DOHH2 (cell line): ENCODE measurements at regions not wholly inside any gene's neighbourhood (a gene's known extent, or its start where the extent isn't known, plus 50 kb on each side); places are given as distances from the start of the nearest gene placed in this dataset.

Experiments
- H3F3A ChIP-seq: fragments of 200-600 bp; sonication (generic), shearing (Covaris generic); 2 replicates; pipeline ENCODE4 v1.6.0; 2016; ENCODE audit warnings: antibody characterized with exemption, mild to moderate bottlenecking; ENCODE audit not compliant: control insufficient read depth, insufficient read depth
- H3K27ac ChIP-seq: fragments of 200-600 bp; sonication (generic); 2 replicates; pipeline ENCODE4 v1.5.1; 2014; ENCODE audit warnings: low read depth, mild to moderate bottlenecking, low read length, moderate library complexity
- H3K27me3 ChIP-seq: fragments of 200-600 bp; sonication (generic); 2 replicates; pipeline ENCODE4 v1.6.1; 2014; ENCODE audit warnings: mild to moderate bottlenecking, low read length, mixed read lengths; ENCODE audit not compliant: control insufficient read depth
- H3K36me3 ChIP-seq: fragments of 200-600 bp; sonication (generic); 2 replicates; pipeline ENCODE4 v1.6.1; 2014; ENCODE audit warnings: mild to moderate bottlenecking, low read length, moderate library complexity, mixed read lengths; ENCODE audit not compliant: control insufficient read depth
- H3K4me1 ChIP-seq: fragments of 200-600 bp; sonication (generic); 2 replicates; pipeline ENCODE4 v1.6.1; 2014; ENCODE audit warnings: mild to moderate bottlenecking, low read length, mixed read lengths; ENCODE audit not compliant: control insufficient read depth
- H3K4me2 ChIP-seq: fragments of 200-600 bp; sonication (generic); 2 replicates; pipeline ENCODE4 v1.6.0; 2014; ENCODE audit warnings: mild to moderate bottlenecking, low read length, moderate library complexity
- H3K4me3 ChIP-seq: fragments of 200-600 bp; sonication (generic); 2 replicates; pipeline ENCODE4 v1.5.1; 2014; ENCODE audit warnings: mild to moderate bottlenecking, low read length, mixed read lengths
- H3K79me2 ChIP-seq: fragments of 200-600 bp; sonication (generic); 2 replicates; pipeline ENCODE4 v1.6.1; 2014; ENCODE audit warnings: mild to moderate bottlenecking, low read length, mixed read lengths; ENCODE audit not compliant: control insufficient read depth
- H3K9me2 ChIP-seq: fragments of 200-600 bp; sonication (generic); replicated peaks from 2 replicates; pipeline ENCODE4 v1.6.1; 2014; ENCODE audit warnings: mild to moderate bottlenecking, low read length, mixed read lengths; ENCODE audit not compliant: control insufficient read depth
- H3K9me3 ChIP-seq: fragments of 200-600 bp; sonication (generic); 2 replicates; pipeline ENCODE4 v1.6.1; 2014; ENCODE audit warnings: antibody characterized with exemption, low read length, mixed read lengths; ENCODE audit not compliant: control insufficient read depth, insufficient read depth
- H4K20me1 ChIP-seq: fragments of 200-600 bp; sonication (generic); 2 replicates; pipeline ENCODE4 v1.6.0; 2014; ENCODE audit warnings: low read depth, mild to moderate bottlenecking, antibody characterized with exemption, low read length, moderate library complexity; ENCODE audit not compliant: control insufficient read depth, insufficient read depth
- EZH2phosphoT487 ChIP-seq: fragments of 200-600 bp; sonication (generic); IDR thresholded peaks from 2 replicates; pipeline ENCODE4 v1.6.1; 2017; ENCODE audit warnings: borderline replicate concordance, mild to moderate bottlenecking, antibody characterized with exemption, low read length, moderate library complexity, mixed read lengths
- TF ChIP-seq, protein P1 (sequence below): fragments of 200-600 bp; sonication (generic); IDR thresholded peaks from one replicate; pipeline ENCODE4 v1.5.1; 2014; ENCODE audit warnings: antibody characterized with exemption, mild to moderate bottlenecking, low read depth, low read length; ENCODE audit not compliant: poor library complexity, severe bottlenecking

DNA sequence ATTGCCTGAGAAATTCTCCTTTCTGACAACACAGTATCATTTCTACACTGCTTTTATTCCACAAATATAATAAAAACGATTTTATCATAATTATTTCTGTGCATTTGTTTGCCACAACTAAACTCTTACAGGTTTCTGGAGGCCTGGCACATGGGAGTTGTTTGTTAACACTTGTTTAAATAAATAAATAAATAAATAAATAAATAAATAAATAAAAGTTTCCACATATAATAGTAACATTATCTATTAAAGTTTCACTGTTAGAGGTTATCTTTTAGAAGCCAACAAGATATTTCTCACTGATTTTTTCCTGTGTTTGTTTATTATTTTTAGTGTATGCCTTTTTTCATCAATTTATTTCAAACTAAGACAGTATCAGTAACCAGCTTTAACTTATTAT lies 323.3 kb downstream of the FOXG1 start:
- Histone ChIP-seq H4K20me1 (no peaks in the 10 kb centered on the region), H3K27ac (no peak overlapping the region)
- no peak for TF ChIP-seq EZH2phosphoT487
- TF ChIP-seq, protein P1, sequence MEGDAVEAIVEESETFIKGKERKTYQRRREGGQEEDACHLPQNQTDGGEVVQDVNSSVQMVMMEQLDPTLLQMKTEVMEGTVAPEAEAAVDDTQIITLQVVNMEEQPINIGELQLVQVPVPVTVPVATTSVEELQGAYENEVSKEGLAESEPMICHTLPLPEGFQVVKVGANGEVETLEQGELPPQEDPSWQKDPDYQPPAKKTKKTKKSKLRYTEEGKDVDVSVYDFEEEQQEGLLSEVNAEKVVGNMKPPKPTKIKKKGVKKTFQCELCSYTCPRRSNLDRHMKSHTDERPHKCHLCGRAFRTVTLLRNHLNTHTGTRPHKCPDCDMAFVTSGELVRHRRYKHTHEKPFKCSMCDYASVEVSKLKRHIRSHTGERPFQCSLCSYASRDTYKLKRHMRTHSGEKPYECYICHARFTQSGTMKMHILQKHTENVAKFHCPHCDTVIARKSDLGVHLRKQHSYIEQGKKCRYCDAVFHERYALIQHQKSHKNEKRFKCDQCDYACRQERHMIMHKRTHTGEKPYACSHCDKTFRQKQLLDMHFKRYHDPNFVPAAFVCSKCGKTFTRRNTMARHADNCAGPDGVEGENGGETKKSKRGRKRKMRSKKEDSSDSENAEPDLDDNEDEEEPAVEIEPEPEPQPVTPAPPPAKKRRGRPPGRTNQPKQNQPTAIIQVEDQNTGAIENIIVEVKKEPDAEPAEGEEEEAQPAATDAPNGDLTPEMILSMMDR, result no peak

DNA sequence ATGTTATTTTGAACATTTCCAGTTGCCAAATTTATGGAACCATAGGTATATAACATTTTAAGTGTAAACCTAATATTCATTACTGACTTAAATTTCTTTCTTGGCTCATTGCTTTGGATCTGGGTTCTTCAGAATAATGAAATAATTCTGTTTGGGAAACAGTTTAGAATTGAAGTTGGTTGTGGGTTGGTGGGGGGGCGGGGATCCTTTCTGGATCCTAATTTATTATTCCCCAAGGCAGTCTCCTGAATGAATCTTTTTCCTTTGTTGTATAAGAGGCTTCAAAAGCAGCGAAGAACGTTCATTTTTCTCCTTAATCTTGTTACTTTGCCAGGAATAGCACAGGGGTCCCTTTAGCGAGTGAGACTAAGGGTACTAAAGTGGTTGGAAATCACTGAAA lies 325.5 kb downstream of the FOXG1 start:
- Histone ChIP-seq H3K79me2 (no peaks in the 10 kb centered on the region), H3K9me3 (no peaks in the 10 kb centered on the region; the same call in 1 of the 2 replicates), H4K20me1 (no peaks in the 10 kb centered on the region), H3K4me2 (no peak overlapping the region), H3K4me1 (no peaks in the 10 kb centered on the region), H3K27ac (no peak overlapping the region), H3K4me3 (no peak overlapping the region), H3K36me3 (no peaks in the 10 kb centered on the region), H3F3A (no peaks in the 10 kb centered on the region), H3K27me3 (no peaks in the 10 kb centered on the region), H3K9me2 (no peaks in the 10 kb centered on the region)
- TF ChIP-seq EZH2phosphoT487, result no peak
- TF ChIP-seq, protein P1, result no peak

More for the DNA sequence above, 323.3 kb downstream of the FOXG1 start:
- Histone ChIP-seq H3K79me2 (no peaks in the 10 kb centered on the region), H3K9me2 (no peaks in the 10 kb centered on the region), H3K36me3 (no peaks in the 10 kb centered on the region), H3K9me3 (no peaks in the 10 kb centered on the region; the same call in 1 of the 2 replicates), H3F3A (no peaks in the 10 kb centered on the region), H3K27me3 (no peaks in the 10 kb centered on the region), H3K4me2 (no peak overlapping the region), H3K4me3 (no peak overlapping the region), H3K4me1 (no peaks in the 10 kb centered on the region)

DNA sequence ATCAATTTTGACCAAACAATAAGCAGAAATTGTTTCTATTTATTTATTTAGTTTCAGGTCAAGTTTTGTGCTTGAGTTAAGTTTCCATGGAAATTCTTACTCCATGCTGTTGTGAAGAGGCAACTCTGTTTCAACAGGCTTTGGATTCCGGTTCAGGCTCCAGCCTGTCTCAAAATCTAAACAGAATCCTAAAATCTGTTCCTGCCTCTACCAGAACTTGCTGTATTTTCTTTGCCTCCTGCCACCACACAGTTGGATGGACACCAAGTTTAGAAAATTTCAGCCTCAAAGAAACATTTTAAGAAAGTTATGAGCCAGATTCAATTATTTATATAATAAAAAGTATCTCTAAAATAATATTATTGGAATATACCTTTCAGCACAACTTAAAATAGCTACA lies 330.9 kb downstream of the FOXG1 start:
- TF ChIP-seq, protein P1, result no peak
- no peak for TF ChIP-seq EZH2phosphoT487
- H3K4me2 ChIP-seq, result no peak overlapping the region
- H3K4me1 ChIP-seq, result no peaks in the 10 kb centered on the region
- H3K79me2 ChIP-seq, result no peaks in the 10 kb centered on the region
- H3F3A ChIP-seq, result no peaks in the 10 kb centered on the region
- no peak overlapping the region for H3K4me3 ChIP-seq
- no peaks in the 10 kb centered on the region for H3K27me3 ChIP-seq
- H4K20me1 ChIP-seq, result no peaks in the 10 kb centered on the region
- no peaks in the 10 kb centered on the region for H3K9me2 ChIP-seq
- no peaks in the 10 kb centered on the region for H3K36me3 ChIP-seq
- H3K27ac ChIP-seq, result no peak overlapping the region
- H3K9me3 ChIP-seq, result no peaks in the 10 kb centered on the region
